Skin of body (tissue), 1 donor: ENCODE measurements at regions not wholly inside any gene's neighbourhood (a gene's known extent, or its start where the extent isn't known, plus 50 kb on each side); places are given as distances from the start of the nearest gene placed in this dataset.
"Not testable (repeated sequence)": the region's sequence is repeated elsewhere in the genome, so short reads cannot be mapped to it uniquely, and the experiment has no call there.

ENCODE experiments used
- DNase-seq: peaks from one replicate; lab custom pipeline; 2025; lab: John Stamatoyannopoulos, UW

DNA sequence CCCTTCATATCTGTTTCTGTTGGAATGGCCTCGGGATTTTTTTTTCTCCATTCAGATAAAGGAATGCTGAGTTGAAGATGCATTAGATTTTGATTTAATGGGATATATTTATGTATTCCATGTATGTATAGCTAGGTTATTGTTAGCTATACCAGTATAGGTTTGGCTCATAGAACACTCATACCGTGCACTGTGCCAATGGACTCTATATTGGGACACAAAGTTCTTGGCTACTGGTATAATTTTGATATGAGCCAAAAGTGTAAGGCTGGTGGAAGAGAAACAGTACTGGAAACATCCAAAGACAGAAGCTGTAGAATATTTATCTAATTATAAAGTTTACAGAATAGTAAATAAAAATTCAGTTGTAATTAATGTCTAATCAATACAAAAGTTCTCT, 1912.1 kb downstream of the STIM2 start:
- DNase-seq: no peak

DNA sequence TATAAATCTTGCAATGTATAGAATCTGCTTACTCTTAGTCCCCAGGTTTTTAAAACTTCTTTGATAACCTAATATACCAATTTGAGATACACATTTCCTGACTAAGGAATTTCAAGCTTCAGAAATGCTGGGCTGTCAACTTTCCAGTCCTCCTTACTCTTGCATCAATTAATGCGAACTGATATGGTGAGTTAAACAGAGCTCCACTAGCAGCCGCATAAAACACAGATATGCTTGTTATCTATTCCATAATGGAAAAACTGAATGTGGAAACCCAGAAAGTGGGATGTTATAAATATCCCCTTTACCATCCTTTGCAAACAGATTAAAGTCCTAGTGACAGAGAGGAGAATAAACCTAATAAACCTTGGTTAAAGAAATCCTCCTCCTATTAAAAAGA, 1913.7 kb downstream of the STIM2 start:
- no peak for DNase-seq

DNA sequence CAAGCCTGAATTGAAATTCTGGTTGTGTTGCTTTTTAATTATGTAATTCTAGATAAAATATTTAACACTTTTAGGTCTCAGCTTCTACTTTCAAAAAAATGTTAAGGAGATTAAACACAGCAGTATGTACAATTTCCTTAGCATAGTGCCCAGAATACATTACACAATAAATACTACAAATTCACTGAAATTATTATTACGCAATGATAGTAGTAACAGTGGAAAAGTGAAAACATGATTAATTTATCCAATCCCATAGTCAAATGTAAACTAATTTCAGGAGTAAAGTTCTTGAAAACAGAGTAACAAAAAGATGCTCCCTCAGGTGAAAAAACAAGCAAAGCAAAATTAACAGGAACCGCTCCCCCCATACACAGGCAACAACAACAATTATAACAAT, 1915.4 kb downstream of the STIM2 start:
- no peak for DNase-seq

DNA sequence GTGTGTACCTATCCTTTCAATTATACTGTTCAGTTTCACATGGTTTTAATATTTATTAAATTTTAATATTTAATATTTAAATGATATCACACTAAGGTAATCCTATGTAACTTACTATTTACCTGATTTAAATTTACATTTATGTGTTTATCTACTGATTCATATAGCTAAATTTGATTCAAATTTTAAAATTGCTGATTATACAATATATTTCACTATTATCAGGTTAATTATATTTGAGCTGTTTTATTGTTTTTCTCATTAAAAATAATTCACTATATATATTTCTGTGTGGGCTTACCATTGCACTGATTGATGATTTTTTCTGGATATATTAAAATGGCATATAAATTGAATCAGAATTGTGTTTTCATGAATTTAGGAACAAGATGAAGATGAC, 1923.5 kb downstream of the STIM2 start:
- DNase-seq: no peak

DNA sequence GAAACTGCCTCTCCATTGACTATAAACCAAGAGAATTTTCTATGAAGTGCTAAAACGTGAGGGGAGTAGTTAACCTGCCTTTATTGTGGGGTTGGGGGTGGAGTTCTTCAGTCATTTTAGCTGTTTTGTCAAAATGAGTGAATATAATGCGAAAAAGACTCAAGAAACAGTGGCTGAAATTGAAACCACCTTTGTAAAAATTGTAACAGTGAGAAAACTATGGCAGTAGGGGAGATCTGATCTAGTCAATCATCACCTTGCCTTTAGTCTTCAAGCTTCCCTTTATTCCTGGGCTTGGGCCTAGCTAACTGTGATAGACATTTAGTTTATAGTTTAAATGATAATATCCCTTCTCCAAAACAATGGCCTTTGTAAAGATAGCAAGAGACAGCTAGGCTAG, 1927.3 kb downstream of the STIM2 start:
- DNase-seq: no peak

DNA sequence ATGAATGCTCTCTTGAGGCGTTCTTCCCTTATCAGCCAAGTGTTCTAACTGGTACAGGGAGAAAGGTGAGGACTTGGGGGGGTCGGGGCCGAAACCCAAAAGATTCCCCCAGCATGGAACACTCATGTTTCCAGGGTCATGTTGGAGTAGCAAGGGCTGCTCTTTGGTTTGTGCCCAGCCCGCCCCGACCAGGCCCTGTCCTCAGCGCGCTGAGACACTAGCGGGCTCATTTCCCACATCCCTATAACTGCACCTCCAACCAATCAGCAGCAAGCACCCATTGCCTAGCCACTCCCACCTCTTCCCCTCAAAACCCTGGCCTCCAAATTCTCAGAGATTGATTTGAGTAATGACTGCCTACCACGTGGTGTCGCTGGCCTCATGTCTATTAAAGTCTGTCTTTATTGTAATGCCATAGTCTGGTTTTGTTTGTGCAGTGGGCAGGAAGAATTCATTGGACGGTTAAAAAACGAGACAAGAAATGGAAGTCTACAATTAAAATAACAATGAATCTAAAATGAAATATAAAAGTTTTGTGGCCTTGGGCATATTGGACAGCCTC, 1928.4 kb downstream of the STIM2 start:
- no peak for DNase-seq

DNA sequence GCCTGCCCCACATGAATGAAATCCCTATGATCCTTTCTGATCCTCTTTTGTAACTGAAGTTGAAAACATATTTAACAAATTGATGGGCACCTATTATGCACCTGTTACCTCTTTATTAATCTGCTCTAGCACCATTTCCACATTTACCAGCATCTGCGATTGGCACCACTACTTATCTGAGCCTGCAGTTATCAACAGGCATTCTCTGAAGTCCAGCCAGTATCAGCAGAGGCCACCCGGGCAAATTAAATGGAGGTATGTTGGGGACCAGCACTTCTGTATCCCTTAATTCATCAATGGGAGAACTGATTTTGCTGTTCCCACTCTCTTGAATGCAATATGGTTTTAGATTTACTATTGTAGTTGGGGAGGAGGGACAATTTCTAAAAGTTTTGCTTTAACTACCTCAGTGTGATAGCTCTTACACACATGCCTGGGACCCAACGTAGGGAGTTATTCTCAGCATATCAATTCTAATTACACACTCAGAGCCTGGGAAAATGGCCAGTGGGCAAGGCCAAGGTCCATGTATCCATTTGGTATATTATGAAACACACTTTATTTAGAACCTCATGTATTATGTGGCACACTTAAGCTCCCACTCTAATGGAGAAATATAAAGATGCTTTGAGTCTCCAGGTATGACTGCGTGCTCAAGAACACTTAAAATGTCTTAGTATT, 1927.1 kb upstream of the PCDH7 start:
- DNase-seq: no peak

DNA sequence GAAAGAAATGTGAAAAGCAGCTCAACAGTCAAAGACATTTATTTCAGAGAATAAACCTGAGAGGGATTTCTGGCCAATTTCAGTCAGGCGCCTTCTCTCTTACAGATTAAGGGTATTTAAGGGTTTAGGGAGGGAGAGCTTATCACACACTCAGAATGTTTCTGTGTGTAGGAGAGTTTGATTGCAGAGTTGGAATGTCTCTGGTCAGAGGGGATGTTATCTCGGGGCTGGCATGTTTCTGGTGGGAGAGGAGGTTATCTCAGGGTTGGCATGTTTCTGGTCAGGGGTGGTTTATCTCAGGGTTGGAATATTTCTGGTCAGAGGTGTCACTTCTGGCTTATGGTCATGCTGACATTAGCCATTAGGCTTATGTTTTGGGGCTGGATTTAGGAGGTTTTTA, 1920.5 kb upstream of the PCDH7 start:
- no peak for DNase-seq

DNA sequence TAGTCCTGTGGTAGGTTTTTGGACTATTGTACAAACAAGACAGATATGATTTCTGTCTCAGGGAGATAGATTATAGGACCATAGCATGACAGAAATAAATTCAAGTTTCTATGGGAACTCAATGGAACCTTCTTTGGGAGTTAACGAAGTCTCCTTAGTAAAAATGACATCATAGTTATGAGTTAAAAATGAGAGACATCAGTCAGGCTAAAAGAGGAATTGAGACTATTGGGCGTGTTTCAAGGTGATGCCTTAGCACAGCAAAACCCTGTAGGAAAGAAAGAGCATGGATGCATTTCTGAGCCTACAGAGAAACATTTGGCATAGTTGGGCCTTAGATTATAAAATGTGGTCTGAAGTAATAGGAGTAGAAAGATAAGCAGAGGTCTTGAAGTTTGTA, 1909.1 kb upstream of the PCDH7 start:
- no peak for DNase-seq

DNA sequence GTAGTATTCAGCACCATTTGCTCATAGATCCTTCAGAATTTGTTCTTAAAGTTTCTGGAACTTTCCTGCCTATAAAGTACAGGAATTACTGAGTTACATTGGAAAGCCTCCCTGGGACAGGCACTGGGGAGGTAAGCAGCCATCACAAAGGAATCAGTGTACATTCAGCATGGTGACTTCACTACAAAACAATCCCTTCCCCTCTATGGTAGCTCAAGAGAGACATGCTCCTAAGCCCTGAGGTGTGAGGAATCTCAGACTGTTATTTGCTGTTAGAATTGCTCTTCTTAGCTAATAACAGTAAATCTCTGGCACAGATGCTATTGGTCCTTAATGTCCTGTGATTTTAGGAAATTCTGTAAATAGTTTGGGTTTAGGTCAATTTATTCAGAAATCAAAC, 1898.0 kb upstream of the PCDH7 start:
- DNase-seq: no peak

DNA sequence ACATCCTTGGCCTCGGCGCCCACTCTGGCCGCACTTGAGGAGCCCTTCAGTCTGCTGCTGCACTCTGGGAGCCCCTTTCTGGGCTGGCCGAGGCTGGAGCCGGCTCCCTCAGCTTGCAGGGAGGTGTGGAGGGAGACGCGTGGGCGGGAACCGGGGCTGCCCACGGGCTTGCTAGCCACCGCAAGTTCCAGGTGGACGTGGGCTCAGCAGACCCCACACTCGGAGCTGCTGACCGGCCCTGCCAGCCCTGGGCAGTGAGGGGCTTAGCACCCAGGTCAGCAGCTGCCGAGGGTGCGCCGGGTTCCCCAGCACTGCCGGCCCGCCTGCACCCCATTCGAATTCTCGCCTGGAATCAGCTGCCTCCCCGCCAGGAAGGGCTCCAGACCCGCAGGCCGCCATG, 1892.3 kb upstream of the PCDH7 start:
- DNase-seq: no peak

DNA sequence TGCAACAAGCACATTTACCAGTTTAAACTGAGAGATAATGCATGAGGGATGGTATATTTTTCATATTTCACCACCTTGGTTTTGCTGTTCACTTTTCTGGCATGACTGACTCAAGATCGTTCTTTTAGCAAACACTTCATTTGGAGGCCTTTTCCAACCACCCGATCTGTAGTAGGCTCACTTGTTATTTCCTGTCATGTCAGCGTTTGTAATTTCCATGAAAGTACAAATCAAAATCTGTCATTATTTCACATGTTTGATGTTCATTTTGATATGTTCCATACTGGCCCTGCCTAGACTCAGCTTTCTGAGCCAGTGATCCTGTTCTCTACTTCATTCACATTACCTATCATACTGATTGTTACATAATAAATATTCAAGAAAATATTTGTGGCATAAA, 1888.3 kb upstream of the PCDH7 start:
- no peak for DNase-seq

DNA sequence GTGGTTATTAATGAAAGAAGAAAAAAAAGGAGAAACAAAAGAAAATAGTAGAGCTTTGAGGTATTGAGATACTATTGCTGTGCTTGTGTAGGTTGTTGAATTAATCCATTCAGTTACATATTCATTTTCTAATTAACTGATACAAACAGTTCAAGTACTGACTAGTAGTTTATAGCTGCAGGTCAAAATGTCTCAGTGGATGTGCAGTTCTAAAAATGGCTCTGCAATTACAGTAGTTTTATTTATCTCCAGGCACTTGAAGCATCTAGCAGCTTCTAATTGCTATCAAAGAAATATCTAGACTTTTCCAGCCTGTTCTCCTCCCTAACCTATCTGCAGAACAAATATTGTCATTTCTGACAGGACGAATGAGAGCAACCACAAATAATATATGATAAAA, 1887.7 kb upstream of the PCDH7 start:
- DNase-seq: no peak

DNA sequence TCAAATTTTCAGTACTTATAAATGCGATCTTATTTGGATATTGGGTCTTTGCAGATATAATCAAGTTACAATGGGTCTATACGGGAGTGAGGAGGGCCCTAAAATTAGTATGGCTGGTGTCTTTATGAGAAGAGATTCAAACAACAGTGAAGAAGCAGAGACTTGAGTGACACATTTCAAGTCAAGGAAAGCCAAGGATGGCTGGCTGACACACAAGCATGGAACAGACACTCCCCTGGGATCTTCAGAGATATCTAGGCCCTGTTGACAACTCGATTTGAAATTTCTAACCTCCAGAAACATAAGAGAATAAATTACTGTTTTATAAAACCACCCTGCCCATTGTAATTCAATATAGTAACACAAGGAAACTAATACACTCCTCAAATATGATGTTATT, 1886.0 kb upstream of the PCDH7 start:
- DNase-seq: no peak

DNA sequence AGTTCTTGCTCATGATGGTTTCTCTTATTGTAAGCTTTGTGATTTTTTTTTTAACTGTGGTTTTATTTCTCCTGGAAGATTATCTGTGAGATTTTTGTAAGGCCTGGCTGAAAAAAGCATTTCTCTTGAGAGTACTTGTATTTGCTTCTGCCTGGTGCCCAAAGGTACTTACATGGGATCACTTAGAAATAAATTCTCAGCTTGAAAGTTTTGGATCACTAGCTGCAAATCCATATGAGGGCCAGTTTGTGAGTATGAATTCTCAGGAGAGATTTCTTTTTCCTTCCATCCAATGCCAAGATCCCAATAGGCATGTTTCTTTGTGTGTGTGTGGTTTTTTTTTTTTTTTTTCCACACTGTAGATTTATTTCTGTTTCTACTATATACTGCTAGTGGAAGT, 1884.7 kb upstream of the PCDH7 start:
- no peak for DNase-seq

DNA sequence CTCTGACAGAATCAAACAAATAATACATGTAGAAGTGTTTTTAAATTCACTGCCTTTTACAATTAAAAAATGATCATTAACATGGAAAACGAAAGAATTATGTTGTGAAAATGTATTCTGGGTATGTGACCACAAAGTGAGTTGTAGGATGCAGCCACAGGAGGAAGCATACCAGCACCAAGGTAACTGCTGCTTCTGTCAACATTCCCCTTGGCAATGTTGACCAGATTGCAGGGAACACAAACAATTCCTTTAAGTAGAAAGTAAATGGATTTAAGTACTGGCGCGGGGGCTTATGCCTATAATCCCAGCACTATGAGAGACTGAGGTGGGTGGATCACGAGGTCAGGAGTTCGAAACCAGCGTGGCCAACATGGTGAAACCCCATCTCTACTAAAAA, 1877.9 kb upstream of the PCDH7 start:
- DNase-seq: no peak

DNA sequence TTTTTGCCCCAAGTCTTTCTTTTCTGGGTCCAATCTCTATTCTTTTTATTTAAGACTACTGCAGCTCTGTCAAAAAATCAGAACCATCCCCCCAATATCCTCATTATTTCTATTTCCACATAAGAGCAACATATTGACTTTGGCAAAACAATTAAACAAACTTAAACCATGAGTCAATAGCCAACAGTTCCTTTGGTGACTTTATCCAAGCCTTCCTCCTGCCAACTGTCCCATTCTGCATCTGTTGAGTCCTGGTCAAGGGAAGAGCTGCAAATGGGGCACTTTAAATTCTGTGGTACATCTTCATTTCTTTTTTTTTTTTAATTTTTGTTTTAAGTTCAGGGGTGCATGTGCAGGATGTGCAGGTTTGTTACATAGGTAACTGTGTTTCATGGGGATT, 1875.0 kb upstream of the PCDH7 start:
- DNase-seq: no peak

DNA sequence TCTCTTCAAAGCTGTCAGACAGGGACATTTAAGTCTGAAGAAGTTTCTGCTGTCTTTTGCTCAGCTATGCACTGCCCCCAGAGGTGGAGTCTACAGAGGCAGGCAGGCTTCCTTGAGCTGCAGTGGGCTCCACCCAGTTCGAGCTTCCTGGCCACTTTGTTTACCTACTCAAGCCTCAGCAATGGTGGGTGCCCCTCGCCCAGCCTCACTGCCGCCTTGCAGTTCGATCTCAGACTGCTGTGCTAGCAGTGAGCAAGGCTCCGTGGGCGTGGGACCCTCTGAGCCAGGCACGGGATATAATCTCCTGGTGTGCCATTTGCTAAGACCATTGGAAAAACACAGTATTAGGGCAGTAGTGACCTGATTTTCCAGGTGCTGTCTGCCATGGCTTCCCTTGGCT, 1863.1 kb upstream of the PCDH7 start:
- DNase-seq: not testable (repeated sequence)

DNA sequence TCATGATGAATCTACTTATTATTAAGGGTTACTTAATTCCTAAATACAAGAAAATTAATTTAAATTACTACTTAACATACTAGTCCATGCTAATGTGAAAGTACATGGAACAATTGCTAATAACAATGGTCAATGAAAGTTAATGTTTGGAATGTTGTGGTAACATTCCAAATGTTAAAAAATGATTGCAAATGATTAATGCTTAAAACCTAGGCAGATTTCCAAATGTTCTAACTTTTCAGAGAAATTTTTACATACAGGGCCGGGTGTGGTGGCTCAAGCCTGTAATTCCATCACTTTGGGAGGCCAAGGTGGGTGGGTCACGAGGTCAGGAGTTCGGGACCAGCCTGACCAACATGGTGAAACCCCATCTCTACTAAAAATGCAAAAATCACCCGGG, 1851.3 kb upstream of the PCDH7 start:
- DNase-seq: no peak

DNA sequence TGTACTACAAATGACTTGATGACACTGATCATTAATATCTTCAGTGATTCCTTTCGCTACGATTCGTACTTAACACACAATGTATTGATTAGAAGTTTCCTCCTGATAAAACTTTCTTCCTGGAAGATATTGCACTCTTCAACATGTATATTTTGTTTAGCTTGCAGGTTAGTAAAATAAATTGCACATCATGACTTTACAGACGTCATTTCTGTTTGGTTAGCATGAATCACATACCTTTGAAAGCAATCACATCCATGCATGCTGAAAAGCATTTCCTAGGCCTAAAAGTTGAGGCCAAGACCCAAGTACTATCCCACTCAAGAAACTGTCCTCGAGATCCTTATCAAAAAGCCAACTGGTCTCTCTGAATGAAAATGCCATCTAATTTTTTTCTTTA, 1841.0 kb upstream of the PCDH7 start:
- DNase-seq: no peak

DNA sequence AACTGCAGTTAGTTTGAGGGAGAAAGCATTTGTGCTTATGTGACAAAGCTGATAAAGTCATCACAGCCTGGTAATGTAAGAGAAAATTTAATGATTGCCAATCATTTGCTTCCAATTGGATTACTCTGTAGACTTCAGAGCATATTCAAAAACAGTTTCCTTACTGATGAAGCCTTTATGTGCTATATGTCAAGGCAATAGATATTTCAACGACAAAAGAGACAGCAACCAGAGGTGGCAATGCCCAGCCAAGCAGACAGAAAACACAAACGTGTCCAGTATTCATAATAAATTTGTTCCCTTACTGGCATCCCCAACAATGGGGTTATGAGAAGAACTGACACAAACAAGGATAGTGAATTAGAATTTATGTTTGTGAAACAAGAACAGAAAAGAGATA, 1840.3 kb upstream of the PCDH7 start:
- no peak for DNase-seq

DNA sequence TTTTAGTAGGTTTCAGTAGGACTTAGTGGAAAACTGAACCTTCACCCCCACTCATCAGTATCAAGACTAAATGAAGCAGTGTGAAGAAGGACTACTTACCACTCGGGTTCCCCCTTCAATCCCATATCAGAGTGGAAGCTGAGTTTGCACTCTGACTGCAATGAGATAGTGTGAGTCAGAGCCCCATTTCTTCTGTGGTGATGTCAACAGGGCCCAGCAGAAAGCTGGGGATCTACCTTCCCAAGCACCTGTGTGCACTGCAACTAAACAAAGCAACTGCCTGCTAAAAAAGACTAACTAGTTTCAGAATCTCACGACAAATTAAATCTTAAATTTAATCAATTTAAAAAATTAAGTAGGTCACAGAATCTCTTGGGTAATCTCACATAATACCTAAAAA, 1837.0 kb upstream of the PCDH7 start:
- no peak for DNase-seq

DNA sequence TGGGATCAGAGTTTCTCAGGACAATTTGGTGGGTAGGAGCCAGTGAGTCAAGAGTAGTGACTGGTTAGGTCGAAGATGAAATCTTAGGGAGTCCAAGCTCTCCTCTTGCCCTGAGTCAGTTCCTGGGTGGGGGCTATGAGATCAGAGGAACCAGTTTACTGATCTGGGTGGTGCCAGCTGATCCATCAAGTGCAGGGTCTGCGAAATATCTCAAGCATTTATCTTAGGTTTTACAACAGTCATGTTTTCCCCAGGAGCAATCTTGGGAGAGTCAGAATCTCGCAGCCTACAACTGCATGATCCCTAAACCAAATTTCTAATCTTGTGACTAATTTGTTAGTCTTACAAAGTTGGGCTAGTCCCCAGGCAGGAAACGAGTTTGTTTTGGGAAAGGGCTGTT, 1833.2 kb upstream of the PCDH7 start:
- DNase-seq: no peak
